ENCODE measurements at regions not wholly inside any gene's neighbourhood (a gene's known extent, or its start where the extent isn't known, plus 50 kb on each side); places are given as distances from the start of the nearest gene placed in this dataset.

- Histone ChIP-seq H3K27me3 (ENCODE audit: control insufficient read depth in 1 of 2, insufficient read depth in 2 of 2, low read length in 2 of 2) (peaks cover 10% of the 10 kb centered on the region in 2 experiments), H3K9me3 (ENCODE audit: control insufficient read depth in 1 of 2, insufficient read depth in 1 of 2, low read length in 2 of 2) (peaks cover 5 to 25% of the 10 kb centered on the region in 2 experiments), H3K4me1 (ENCODE audit: insufficient read depth, low read length) (no peaks in the 10 kb centered on the region), H3K27ac (ENCODE audit: low read depth in 1 of 2, low read length in 2 of 2) (no peak overlapping the region), H3K36me3 (ENCODE audit: insufficient read depth, low read length) (no peaks in the 10 kb centered on the region), H3K4me3 (ENCODE audit: low read length) (no peak overlapping the region)
- Mint-ChIP-seq H3K27me3 (peaks cover 39% of the 10 kb centered on the region), H3K4me1 (ENCODE audit: low read depth) (no peaks in the 10 kb centered on the region), H3K9me3 (peaks cover 3% of the 10 kb centered on the region), H3K4me3 (no peak overlapping the region), H3K27ac (no peak overlapping the region), H3K36me3 (ENCODE audit: low read depth) (no peaks in the 10 kb centered on the region)
- ChIA-PET CTCF (no interaction called here), POLR2A (no interaction called here)
- TF ChIP-seq, protein P1, sequence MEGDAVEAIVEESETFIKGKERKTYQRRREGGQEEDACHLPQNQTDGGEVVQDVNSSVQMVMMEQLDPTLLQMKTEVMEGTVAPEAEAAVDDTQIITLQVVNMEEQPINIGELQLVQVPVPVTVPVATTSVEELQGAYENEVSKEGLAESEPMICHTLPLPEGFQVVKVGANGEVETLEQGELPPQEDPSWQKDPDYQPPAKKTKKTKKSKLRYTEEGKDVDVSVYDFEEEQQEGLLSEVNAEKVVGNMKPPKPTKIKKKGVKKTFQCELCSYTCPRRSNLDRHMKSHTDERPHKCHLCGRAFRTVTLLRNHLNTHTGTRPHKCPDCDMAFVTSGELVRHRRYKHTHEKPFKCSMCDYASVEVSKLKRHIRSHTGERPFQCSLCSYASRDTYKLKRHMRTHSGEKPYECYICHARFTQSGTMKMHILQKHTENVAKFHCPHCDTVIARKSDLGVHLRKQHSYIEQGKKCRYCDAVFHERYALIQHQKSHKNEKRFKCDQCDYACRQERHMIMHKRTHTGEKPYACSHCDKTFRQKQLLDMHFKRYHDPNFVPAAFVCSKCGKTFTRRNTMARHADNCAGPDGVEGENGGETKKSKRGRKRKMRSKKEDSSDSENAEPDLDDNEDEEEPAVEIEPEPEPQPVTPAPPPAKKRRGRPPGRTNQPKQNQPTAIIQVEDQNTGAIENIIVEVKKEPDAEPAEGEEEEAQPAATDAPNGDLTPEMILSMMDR (IDR thresholded peaks at IDR 0.05) = no peak
- ATAC-seq (ENCODE audit: poor library complexity) = no peak
- intact Hi-C loops (cut with DNase I, micrococcal nuclease) = no loop called here
- peak in 1 of 14 experiments; percentile 19 for DNase-seq
Measured at GRCh38 chr14:101242442-101243385, 318.6 kb upstream of the DIO3 start.

GRCh38 chr14:101243587-101244338, 317.5 kb upstream of the DIO3 start:
- ChIA-PET CTCF (no interaction called here), POLR2A (no interaction called here)
- Histone ChIP-seq H3K27me3 (ENCODE audit: control insufficient read depth in 1 of 2, insufficient read depth in 2 of 2, low read length in 2 of 2) (peaks cover 10 to 14% of the 10 kb centered on the region in 2 experiments), H3K36me3 (ENCODE audit: insufficient read depth, low read length) (no peaks in the 10 kb centered on the region), H3K4me3 (ENCODE audit: low read length) (no peak overlapping the region), H3K27ac (ENCODE audit: low read depth in 1 of 2, low read length in 2 of 2) (no peak overlapping the region), H3K9me3 (ENCODE audit: control insufficient read depth in 1 of 2, insufficient read depth in 1 of 2, low read length in 2 of 2) (peaks cover 5 to 32% of the 10 kb centered on the region in 2 experiments), H3K4me1 (ENCODE audit: insufficient read depth, low read length) (no peaks in the 10 kb centered on the region)
- Mint-ChIP-seq H3K27me3 (peaks cover 44% of the 10 kb centered on the region), H3K9me3 (peaks cover 3% of the 10 kb centered on the region), H3K4me3 (no peak overlapping the region), H3K36me3 (ENCODE audit: low read depth) (no peaks in the 10 kb centered on the region), H3K4me1 (ENCODE audit: low read depth) (no peaks in the 10 kb centered on the region), H3K27ac (no peak overlapping the region)
- intact Hi-C loops (cut with DNase I, micrococcal nuclease) = no loop called here
- DNase-seq (peak in 1 of 14 experiments; percentile 12), ATAC-seq (ENCODE audit: poor library complexity) (no peak)
- TF ChIP-seq, protein P1 (IDR thresholded peaks at IDR 0.05) = no peak

DNA sequence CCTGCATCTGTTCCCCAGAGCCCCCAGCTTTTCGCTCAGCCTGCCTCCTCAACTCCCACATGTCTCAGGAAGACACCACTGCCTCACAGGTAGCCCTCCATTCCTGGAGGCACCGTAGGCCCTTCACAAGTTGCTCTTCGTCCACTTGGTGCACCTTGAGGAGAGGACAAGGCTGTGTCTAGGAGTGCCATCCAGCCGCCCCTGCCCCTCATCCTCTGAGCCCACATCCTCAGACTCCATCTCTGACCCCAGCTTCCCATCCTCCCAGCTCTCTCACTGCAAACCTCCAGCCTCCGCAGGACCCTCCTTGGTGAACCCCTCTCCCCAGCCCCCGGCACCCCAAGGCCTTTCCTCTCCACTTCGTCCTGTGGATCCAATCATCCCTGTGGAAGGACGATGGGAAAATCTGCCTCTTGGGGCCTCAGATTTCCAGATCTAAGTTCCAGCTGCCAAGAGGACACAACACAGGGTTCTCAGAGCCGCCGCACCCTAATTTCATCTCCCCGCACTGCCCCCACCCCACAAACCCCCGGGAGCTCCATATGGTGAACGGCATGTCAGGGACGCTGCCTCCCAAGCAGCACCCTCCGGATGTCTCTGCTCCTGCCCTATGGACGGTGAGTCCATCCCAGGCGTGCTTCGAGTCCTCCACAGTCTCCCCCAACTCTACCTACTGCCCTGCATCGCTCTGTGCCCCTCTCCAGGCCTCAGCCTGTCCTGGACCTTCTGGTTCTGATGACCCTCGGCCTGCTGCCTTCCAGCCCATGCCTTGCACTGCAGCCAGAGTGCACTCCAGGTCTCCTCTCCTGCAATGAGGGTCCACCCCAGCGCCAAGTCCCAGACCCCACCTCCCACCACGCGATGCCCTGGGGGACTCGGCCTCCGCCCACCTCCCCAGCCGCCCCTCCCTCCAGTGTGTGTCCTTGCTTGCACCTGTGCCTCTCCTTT, 314.1 kb upstream of the DIO3 start:
- peak in 1 of 14 experiments; percentile 21 for DNase-seq
- no peak overlapping the region for H3K27ac Mint-ChIP-seq
- peaks cover 46% of the 10 kb centered on the region for H3K27me3 Mint-ChIP-seq
- H3K4me3 Mint-ChIP-seq = no peak overlapping the region
- Histone ChIP-seq H3K4me3 (ENCODE audit: low read length) (no peak overlapping the region), H3K27ac (ENCODE audit: low read depth in 1 of 2, low read length in 2 of 2) (no peak overlapping the region), H3K9me3 (ENCODE audit: control insufficient read depth in 1 of 2, insufficient read depth in 1 of 2, low read length in 2 of 2) (peaks cover 5 to 38% of the 10 kb centered on the region in 2 experiments), H3K27me3 (ENCODE audit: control insufficient read depth in 1 of 2, insufficient read depth in 2 of 2, low read length in 2 of 2) (peaks cover 8 to 9% of the 10 kb centered on the region in 2 experiments), H3K4me1 (ENCODE audit: insufficient read depth, low read length) (no peaks in the 10 kb centered on the region), H3K36me3 (ENCODE audit: insufficient read depth, low read length) (no peaks in the 10 kb centered on the region)
- ChIA-PET CTCF (no interaction called here), POLR2A (no interaction called here)
- H3K36me3 Mint-ChIP-seq (ENCODE audit: low read depth) = no peaks in the 10 kb centered on the region
- TF ChIP-seq, protein P1 (IDR thresholded peaks at IDR 0.05) = no peak
- H3K4me1 Mint-ChIP-seq (ENCODE audit: low read depth) = no peaks in the 10 kb centered on the region
- ATAC-seq (ENCODE audit: poor library complexity) = no peak
- intact Hi-C loops (cut with DNase I, micrococcal nuclease) = no loop called here
- no peaks in the 10 kb centered on the region for H3K9me3 Mint-ChIP-seq

Measured in CD4-positive, alpha-beta T cell (primary cell).